ENCODE measurements at regions not wholly inside any gene's neighbourhood (a gene's known extent, or its start where the extent isn't known, plus 50 kb on each side); places are given as distances from the start of the nearest gene placed in this dataset.
A peak's percentile ranks its signal among the peaks of the same experiment; 100 is the strongest.
"Not testable (repeated sequence)": the region's sequence is repeated elsewhere in the genome, so short reads cannot be mapped to it uniquely, and the experiment has no call there.

DNA sequence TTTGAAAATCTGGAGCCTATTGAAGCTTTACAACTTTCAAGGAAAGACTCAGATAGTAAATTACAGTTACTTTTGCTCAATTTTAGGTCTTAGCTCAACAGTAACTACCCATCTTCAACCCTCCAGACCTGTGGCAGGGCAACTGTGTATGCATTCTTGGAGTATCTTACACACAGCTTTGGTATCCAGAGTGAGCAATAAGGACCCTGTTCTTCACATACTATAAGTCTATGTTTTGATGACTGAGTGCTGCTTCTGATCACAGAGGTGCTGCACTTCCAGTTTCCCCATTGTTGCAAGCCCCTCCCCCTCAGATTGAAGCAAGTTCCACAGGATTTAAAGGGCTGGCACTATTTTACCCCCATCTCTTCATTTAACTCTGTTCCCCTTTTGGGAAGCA, 737.4 kb upstream of the GRAMD2B start:
- Histone ChIP-seq H3K27me3 (no peaks in the 10 kb centered on the region), H3K36me3 (no peaks in the 10 kb centered on the region), H3K27ac (no peak overlapping the region), H3K4me3 (no peak overlapping the region), H3K9me3 (peaks cover 0 to 12% (median 0%) of the 10 kb centered on the region in 12 donors), H3K4me1 (no peaks in the 10 kb centered on the region)
- ATAC-seq (no peak), DNase-seq (no peak)
- TF ChIP-seq, protein P1, sequence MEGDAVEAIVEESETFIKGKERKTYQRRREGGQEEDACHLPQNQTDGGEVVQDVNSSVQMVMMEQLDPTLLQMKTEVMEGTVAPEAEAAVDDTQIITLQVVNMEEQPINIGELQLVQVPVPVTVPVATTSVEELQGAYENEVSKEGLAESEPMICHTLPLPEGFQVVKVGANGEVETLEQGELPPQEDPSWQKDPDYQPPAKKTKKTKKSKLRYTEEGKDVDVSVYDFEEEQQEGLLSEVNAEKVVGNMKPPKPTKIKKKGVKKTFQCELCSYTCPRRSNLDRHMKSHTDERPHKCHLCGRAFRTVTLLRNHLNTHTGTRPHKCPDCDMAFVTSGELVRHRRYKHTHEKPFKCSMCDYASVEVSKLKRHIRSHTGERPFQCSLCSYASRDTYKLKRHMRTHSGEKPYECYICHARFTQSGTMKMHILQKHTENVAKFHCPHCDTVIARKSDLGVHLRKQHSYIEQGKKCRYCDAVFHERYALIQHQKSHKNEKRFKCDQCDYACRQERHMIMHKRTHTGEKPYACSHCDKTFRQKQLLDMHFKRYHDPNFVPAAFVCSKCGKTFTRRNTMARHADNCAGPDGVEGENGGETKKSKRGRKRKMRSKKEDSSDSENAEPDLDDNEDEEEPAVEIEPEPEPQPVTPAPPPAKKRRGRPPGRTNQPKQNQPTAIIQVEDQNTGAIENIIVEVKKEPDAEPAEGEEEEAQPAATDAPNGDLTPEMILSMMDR (IDR thresholded peaks at IDR 0.05): no peak
- no peak for TF ChIP-seq POLR2A (IDR thresholded peaks at IDR 0.05)
- intact Hi-C loops (cut with DNase I): no loop called here

DNA sequence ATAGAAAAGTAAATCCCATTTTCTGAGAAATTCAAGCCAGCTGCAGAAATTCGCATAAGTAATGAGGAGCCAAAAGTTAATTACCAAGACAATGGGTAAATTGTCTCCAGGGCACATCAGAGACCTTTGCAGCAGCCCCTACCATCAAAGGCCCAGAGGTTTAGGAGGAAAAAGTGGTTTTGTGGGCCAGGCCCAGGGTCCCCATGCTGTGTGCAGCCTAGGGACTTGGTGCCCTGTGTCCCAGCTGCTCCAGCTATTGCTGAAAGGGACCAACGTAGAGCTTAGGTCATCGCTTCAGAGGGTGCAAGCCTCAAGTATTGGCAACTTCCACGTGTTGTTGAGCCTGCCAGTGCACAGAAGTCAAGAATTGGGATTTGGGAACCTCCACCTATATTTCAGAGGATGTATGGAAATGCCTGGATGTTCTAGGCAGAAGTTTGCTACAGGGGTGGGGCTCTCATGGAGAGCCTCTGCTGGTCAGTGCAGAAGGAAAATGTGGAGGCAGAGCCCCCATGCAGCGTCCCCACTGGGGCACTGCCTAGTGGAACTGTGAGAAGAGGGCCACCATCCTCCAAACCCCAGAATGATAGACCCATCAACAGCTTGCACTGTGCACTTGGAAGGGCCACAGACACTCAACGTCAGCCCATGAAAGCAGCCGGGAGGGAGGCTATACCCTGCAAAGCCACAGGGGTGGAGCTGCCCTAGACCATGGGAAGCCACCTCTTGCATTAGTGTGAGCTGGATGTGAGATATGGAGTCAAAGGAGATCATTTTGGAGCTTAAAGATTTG, 731.3 kb upstream of the GRAMD2B start:
- DNase-seq; intact Hi-C loops (cut with DNase I); H3K27ac ChIP-seq; ATAC-seq; H3K4me3 ChIP-seq; H3K36me3 ChIP-seq; H3K4me1 ChIP-seq; H3K27me3 ChIP-seq: not testable (repeated sequence)
- H3K9me3 ChIP-seq: peaks cover 0 to 17% (median 0%) of the 10 kb centered on the region in 12 donors
- WGBS, 4 donors: 88 to 95% (median 92%) methylated on average over 5 to 7 of the region's 7 CpGs

DNA sequence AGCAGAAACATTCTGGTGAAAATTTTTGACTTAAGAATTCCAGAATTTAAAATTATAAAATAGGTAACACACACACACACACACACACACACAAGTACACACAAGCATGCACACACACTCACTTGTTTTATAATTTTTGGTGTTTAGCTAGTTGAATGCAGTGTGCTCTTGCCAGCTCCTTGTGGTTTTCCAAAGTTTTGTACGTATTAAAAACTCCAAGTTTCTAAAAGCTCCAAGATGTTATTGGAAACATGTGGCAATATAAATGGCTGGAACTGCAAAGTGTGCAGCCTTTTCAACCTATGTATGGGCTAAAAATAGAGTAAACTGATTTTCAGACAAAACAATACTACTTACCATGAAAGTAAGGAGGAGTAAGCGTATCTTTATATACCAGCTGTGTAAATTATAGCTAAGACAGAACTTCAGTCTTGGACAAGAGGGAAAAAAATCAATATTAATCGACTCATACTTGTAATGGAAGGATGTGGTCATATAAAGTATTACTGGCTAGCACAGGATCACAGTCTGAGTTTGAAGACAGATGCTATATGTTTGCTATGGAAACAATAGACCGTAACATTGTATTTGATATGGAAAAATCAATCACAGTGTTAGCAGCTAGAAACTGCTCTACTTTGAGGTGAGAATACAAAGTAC, 727.1 kb upstream of the GRAMD2B start:
- Histone ChIP-seq H3K4me1 (peaks cover 0 to 17% (median 0%) of the 10 kb centered on the region in 12 donors), H3K36me3 (no peaks in the 10 kb centered on the region), H3K9me3 (peaks cover 0 to 11% (median 0%) of the 10 kb centered on the region in 12 donors), H3K27ac (no peak overlapping the region), H3K4me3 (no peak overlapping the region), H3K27me3 (no peaks in the 10 kb centered on the region)
- 65 to 91% (median 80%) methylated on average over 4 of the region's 4 CpGs for WGBS, 4 donors
- intact Hi-C loops (cut with DNase I): no loop called here
- ATAC-seq (no peak), DNase-seq (no peak)
- TF ChIP-seq, protein P1 (IDR thresholded peaks at IDR 0.05): no peak
- no peak for TF ChIP-seq POLR2A (IDR thresholded peaks at IDR 0.05)

DNA sequence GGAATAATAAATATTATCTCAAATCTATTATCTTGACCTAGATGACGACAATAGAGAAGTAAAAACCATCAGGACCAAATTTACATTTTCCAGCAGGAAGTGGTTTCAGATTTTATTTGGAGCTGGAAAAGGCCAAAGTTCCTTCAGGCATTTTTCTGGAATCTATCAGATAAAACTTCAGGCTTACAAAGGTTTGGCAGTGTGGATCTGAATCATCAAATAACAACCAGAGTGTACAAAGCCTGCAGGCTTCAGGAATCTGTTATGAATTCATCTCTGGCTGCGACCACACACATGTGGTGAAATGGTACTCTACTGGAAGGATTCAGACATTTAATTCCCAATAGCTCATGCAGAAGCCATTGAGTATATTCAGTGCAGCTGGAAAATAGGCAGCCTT, 726.4 kb upstream of the GRAMD2B start:
- H3K27ac ChIP-seq: no peak overlapping the region
- intact Hi-C loops (cut with DNase I): no loop called here
- peaks cover 0 to 17% (median 0%) of the 10 kb centered on the region in 12 donors for H3K4me1 ChIP-seq
- 74 to 80% (median 78%) methylated on average over 2 of the region's 2 CpGs for WGBS, 4 donors
- DNase-seq: peak in 3 of 5 donors; percentile 6 to 25 (median 19)
- H3K4me3 ChIP-seq: no peak overlapping the region
- peaks cover 0 to 11% (median 0%) of the 10 kb centered on the region in 12 donors for H3K9me3 ChIP-seq
- H3K36me3 ChIP-seq: no peaks in the 10 kb centered on the region
- TF ChIP-seq, protein P1 (IDR thresholded peaks at IDR 0.05): no peak
- no peak for TF ChIP-seq POLR2A (IDR thresholded peaks at IDR 0.05)
- H3K27me3 ChIP-seq: no peaks in the 10 kb centered on the region
- ATAC-seq: peak; percentile 47 to 78 (median 63)
